Smooth muscle cell (in vitro differentiated cells): ENCODE measurements at regions not wholly inside any gene's neighbourhood (a gene's known extent, or its start where the extent isn't known, plus 50 kb on each side); places are given as distances from the start of the nearest gene placed in this dataset.
A peak's percentile ranks its signal among the peaks of the same experiment; 100 is the strongest.
"Not testable (repeated sequence)": the region's sequence is repeated elsewhere in the genome, so short reads cannot be mapped to it uniquely, and the experiment has no call there.

Source experiments
- DNase-seq: peaks from one replicate; lab custom pipeline; 2025; ENCODE audit not compliant: unreplicated experiment; lab: John Stamatoyannopoulos, UW
- H2AFZ ChIP-seq: fragments of 200-600 bp; sonication (generic); 2 replicates; pipeline ENCODE4 v1.6.0; 2016; ENCODE audit warnings: antibody characterized with exemption, low read depth, mild to moderate bottlenecking
- H3F3A ChIP-seq: fragments of 200-600 bp; sonication (generic); 2 replicates; pipeline ENCODE4 v1.6.0; 2017; ENCODE audit warnings: antibody characterized with exemption, low read depth
- H3K27ac ChIP-seq: fragments of 200-600 bp; sonication (generic); 2 replicates; pipeline ENCODE4 v1.5.1; 2016; ENCODE audit warnings: low read depth, mild to moderate bottlenecking
- H3K27me3 ChIP-seq: fragments of 200-600 bp; sonication (generic); 2 replicates; pipeline ENCODE4 v1.6.1; 2016; ENCODE audit warnings: low read depth, mild to moderate bottlenecking
- H3K36me3 ChIP-seq: fragments of 200-600 bp; sonication (generic); 2 replicates; pipeline ENCODE4 v1.5.1; 2016; ENCODE audit warnings: low read depth
- H3K4me1 ChIP-seq: fragments of 200-600 bp; sonication (generic); 2 replicates; pipeline ENCODE4 v1.5.1; 2016; ENCODE audit warnings: low read depth
- H3K4me2 ChIP-seq: fragments of 200-600 bp; sonication (generic); 2 replicates; pipeline ENCODE4 v1.6.0; 2016; ENCODE audit warnings: mild to moderate bottlenecking
- H3K4me3 ChIP-seq: fragments of 200-600 bp; sonication (generic); 2 replicates; pipeline ENCODE4 v1.5.1; 2016; ENCODE audit warnings: mild to moderate bottlenecking
- H3K79me2 ChIP-seq: fragments of 200-600 bp; sonication (generic); 2 replicates; pipeline ENCODE4 v1.6.0; 2016; ENCODE audit warnings: low read depth, mild to moderate bottlenecking
- H3K9ac ChIP-seq: fragments of 200-600 bp; sonication (generic); 2 replicates; pipeline ENCODE4 v1.6.0; 2016; ENCODE audit warnings: low read depth
- H3K9me3 ChIP-seq: fragments of 200-600 bp; sonication (generic); replicated peaks from 2 replicates; pipeline ENCODE4 v1.5.1; 2016; ENCODE audit warnings: low read depth
- H4K20me1 ChIP-seq: fragments of 200-600 bp; sonication (generic); 2 replicates; pipeline ENCODE4 v1.6.0; 2016; ENCODE audit warnings: low read depth
- WGBS: methylation state at CpG from one replicate; pipeline ENCODE4 v1.1.7; 2016; ENCODE audit warnings: low lambda C conversion rate; 5-methylcytosine and 5-hydroxymethylcytosine counted together

DNA sequence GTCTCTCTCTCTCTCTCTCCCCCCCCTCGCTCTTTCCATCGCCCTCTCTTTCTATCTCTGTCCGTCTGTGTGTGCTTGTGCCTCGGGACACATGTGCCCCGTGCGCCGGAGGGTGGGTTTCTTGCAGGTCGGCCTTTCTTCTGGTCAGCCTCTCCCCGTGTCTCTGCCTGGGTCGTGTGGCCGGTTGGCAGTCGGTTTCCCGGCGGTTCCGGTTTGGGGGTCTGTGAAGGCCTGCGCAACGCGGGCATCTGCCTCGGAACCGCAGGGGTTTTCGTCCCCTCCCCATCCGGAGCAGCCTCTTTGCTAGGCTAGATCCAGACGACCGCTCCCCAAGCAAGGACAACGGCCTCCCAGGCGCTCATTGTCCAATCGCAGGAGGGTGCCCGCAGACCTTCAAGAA lies 1418.5 kb upstream of the PCDH10 start:
- not testable (repeated sequence) for H2AFZ ChIP-seq, H3K4me1 ChIP-seq, H3K9me3 ChIP-seq, DNase-seq, H3K27me3 ChIP-seq, H3K27ac ChIP-seq, H3F3A ChIP-seq, H3K36me3 ChIP-seq, H3K9ac ChIP-seq, H3K79me2 ChIP-seq, H3K4me3 ChIP-seq, H3K4me2 ChIP-seq, H4K20me1 ChIP-seq
- WGBS: 90% methylated on average over 15 of the region's 28 CpGs

DNA sequence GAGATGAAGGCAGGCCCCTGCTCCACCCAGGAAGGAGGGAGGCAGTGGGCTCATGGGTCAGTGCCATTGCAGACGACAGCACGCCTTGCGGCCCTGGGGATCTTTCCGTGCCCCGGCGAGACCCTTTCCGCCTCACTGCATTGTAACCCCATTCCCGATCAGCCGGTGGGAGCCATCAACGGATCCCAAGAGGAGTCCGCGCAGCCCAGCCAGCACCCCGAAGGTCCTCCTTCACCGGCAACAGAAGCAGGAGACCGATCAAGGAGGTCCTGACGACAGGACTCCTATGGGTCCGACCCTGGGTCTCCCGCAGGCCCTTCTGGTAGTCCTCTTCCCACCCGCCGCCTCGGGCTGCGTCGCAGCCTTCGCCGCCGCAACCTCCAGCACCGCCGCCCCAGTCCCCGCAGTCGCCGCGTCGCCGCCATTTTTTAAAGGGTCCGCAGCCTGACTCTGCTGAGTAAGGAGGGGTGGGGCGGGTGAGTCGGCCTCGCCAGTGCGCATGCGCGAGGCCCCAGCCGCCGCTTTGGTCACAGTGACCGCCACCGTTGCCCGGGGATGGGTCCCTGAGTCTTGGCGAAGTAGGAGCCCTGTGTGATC lies 1417.0 kb upstream of the PCDH10 start:
- H3F3A ChIP-seq, H4K20me1 ChIP-seq, H2AFZ ChIP-seq, H3K4me2 ChIP-seq, H3K9me3 ChIP-seq, H3K9ac ChIP-seq, H3K27me3 ChIP-seq, DNase-seq, H3K4me1 ChIP-seq, H3K79me2 ChIP-seq, H3K27ac ChIP-seq, H3K36me3 ChIP-seq, H3K4me3 ChIP-seq: not testable (repeated sequence)
- WGBS: 95% methylated on average over 34 of the region's 47 CpGs

DNA sequence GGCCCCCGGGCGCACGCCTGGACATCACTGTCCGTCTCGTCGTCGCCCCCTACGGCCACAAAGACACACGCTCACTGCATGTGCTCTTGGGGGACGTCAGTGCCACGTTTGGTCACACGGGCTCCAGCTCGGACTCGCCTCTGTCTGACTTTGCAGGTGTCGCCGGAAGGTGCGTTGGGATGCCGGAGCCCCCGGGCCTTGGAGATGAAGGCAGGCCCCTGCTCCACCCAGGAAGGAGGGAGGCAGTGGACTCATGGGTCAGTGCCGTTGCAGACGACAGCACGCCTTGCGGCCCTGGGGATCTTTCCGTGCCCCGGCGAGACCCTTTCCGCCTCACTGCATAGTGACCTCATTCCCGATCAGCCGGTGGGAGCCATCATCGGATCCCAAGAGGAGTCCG lies 1414.8 kb upstream of the PCDH10 start:
- not testable (repeated sequence) for H2AFZ ChIP-seq, H3K36me3 ChIP-seq, H3K27me3 ChIP-seq, DNase-seq, H3K27ac ChIP-seq, H3K9ac ChIP-seq, H3K4me2 ChIP-seq, H3K4me1 ChIP-seq, H3K79me2 ChIP-seq, H3F3A ChIP-seq, H3K9me3 ChIP-seq, H4K20me1 ChIP-seq, H3K4me3 ChIP-seq
- whole genome bisulfite sequencing: 91% methylated on average over 10 of the region's 31 CpGs

DNA sequence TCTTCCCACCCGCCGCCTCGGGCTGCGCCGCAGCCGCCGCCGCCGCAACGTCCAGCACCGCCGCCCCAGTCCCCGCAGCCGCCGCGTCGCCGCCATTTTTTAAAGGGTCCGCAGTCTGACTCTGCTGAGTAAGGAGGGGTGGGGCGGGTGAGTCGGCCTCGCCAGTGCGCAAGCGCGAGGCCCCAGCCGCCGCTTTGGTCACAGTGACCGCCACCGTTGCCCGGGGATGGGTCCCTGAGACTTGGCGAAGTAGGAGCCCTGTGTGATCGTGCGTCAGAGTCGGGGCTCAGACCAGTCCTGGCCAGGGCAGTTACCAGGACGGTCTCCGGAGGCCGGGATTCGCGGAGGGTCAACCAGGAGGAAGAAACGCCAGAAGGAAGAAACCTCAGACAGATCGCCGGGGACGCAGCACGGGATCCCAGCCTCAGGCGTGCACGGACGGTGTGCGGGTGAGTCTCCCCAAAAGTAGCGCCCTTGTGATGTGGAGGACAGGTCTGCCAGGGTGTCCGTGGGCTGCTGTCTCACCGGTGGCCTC lies 1414.2 kb upstream of the PCDH10 start:
- H2AFZ ChIP-seq, H3F3A ChIP-seq, H3K4me1 ChIP-seq, H3K9ac ChIP-seq, H3K27me3 ChIP-seq, H3K27ac ChIP-seq, H3K4me2 ChIP-seq, H3K36me3 ChIP-seq, H3K4me3 ChIP-seq, H3K9me3 ChIP-seq, DNase-seq, H4K20me1 ChIP-seq, H3K79me2 ChIP-seq: not testable (repeated sequence)
- WGBS: 93% methylated on average over 19 of the region's 51 CpGs

DNA sequence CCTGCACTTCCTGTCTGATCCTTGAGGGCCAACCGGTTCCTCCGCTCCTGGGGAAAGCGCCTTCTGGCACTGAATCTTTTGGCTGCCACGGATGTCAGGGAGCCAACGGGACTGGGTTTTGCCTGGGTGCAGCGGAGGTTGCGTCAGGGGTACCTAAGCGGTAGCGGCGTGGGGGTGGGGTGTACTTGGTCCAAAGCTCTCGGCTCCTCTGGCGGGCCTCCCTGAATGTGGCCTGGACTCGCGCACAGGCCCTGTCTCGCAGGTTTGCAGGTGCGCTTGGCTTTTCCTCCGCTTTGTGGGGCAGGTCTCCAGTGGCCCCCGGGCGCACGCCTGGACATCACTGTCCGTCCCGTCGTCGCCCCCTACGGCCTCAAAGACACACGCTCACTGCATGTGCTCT lies 1410.1 kb upstream of the PCDH10 start:
- H3K4me3 ChIP-seq, H3F3A ChIP-seq, H3K9ac ChIP-seq, H4K20me1 ChIP-seq, H3K36me3 ChIP-seq, H3K9me3 ChIP-seq, H3K4me1 ChIP-seq, H3K4me2 ChIP-seq, H3K27me3 ChIP-seq, H2AFZ ChIP-seq, H3K27ac ChIP-seq, DNase-seq, H3K79me2 ChIP-seq: not testable (repeated sequence)
- 89% methylated on average over 8 of the region's 26 CpGs for WGBS

DNA sequence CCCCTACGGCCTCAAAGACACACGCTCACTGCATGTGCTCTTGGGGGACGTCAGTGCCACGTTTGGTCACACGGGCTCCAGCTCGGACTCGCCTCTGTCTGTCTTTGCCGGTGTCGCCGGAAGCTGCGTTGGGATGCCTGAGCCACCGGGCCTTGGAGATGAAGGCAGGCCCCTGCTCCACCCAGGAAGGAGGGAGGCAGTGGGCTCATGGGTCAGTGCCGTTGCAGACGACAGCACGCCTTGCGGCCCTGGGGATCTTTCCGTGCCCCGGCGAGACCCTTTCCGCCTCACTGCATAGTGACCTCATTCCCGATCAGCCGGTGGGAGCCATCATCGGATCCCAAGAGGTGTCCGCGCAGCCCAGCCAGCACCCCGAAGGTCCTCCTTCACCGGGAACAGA lies 1407.3 kb upstream of the PCDH10 start:
- not testable (repeated sequence) for H3K79me2 ChIP-seq, H3K4me1 ChIP-seq, H3K27ac ChIP-seq, H3K4me2 ChIP-seq, H3F3A ChIP-seq, H3K27me3 ChIP-seq, H2AFZ ChIP-seq, H3K9me3 ChIP-seq, DNase-seq, H3K36me3 ChIP-seq, H4K20me1 ChIP-seq, H3K4me3 ChIP-seq, H3K9ac ChIP-seq
- no CpG with 5 or more reads among the region's 27 CpGs for whole genome bisulfite sequencing

DNA sequence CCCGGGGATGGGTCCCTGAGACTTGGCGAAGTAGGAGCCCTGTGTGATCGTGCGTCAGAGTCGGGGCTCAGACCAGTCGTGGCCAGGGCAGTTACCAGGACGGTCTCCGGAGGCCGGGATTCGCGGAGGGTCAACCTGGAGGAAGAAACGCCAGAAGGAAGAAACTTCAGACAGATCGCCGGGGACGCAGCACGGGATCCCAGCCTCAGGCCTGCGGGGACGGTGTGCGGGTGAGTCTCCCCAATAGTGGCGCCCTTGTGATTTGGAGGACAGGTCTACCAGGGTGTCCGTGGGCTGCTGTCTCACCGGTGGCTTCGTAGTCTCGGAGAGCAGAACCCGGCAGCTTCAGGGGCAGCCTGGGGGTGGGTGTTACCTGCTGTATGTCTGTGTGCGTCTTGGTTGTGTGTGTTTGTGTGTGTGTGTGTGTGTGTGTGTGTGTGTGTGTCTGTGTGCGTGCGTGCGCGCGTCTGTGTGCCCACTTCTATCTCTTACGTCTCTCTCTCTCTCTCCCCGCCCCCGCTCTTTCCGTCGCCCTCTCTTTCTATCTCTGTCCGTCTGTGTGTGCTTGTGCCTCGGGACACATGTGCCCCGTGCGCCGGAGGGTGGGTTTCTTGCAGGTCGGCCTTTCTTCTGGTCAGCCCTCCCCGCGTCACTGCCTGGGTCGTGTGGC lies 1406.4 kb upstream of the PCDH10 start:
- not testable (repeated sequence) for H3K27me3 ChIP-seq, H3K4me2 ChIP-seq, H3K4me3 ChIP-seq, H3K27ac ChIP-seq, H2AFZ ChIP-seq, H3K36me3 ChIP-seq, H3K9ac ChIP-seq, H3K9me3 ChIP-seq, H4K20me1 ChIP-seq, H3K79me2 ChIP-seq, H3K4me1 ChIP-seq, H3F3A ChIP-seq
- peak; percentile 1 for DNase-seq
- WGBS: 96% methylated on average over 36 of the region's 45 CpGs

- not testable (repeated sequence) for H3K4me3 ChIP-seq, H3K4me1 ChIP-seq, H2AFZ ChIP-seq, H3F3A ChIP-seq, H3K4me2 ChIP-seq, H3K9me3 ChIP-seq, H4K20me1 ChIP-seq, H3K27me3 ChIP-seq, H3K79me2 ChIP-seq, H3K27ac ChIP-seq, H3K36me3 ChIP-seq, DNase-seq, H3K9ac ChIP-seq
- 94% methylated on average over 14 of the region's 20 CpGs for WGBS
Observed at GRCh38 chr4:131743348-131743747, 1405.7 kb upstream of the PCDH10 start.
